CD14-positive monocyte (primary cell): ENCODE measurements at regions not wholly inside any gene's neighbourhood (a gene's known extent, or its start where the extent isn't known, plus 50 kb on each side); places are given as distances from the start of the nearest gene placed in this dataset.

Experiments
- DNase-seq, 3 donors: peaks; one replicate each; pipeline ENCODE4 v3.0.0-alpha.2; 2011 to 2022
- H2AFZ ChIP-seq: 2 replicates; pipeline ENCODE4 v1.6.0; 2012; ENCODE audit warnings: mild to moderate bottlenecking, low read depth, low read length, inconsistent platforms; ENCODE audit not compliant: insufficient read depth, poor library complexity, severe bottlenecking
- H3K27ac ChIP-seq, 2 donors: 1 replicate in 1 of 2; 2 replicates in 1 of 2; pipeline ENCODE4 v1.5.1; 2012 to 2013; ENCODE audit warnings: low read length in 2 of 2, control low read depth in 1 of 2, inconsistent platforms in 1 of 2, low read depth in 1 of 2, mild to moderate bottlenecking in 1 of 2
- H3K27me3 ChIP-seq, 2 donors: one replicate each; pipeline versions ENCODE4 v1.6.0 to v1.6.1; 2011 to 2013; ENCODE audit warnings: low read length in 2 of 2; ENCODE audit not compliant: control insufficient read depth in 2 of 2, insufficient read depth in 2 of 2
- H3K36me3 ChIP-seq, 2 donors: replicated peaks in 1 of 2; 1 replicate in 1 of 2; 2 replicates in 1 of 2; pipeline versions ENCODE4 v1.5.1 to v1.6.1; 2012 to 2013; ENCODE audit warnings: low read length in 2 of 2, control low read depth in 1 of 2, inconsistent platforms in 1 of 2, mild to moderate bottlenecking in 1 of 2; ENCODE audit not compliant: insufficient read depth in 2 of 2, control insufficient read depth in 1 of 2
- H3K4me1 ChIP-seq, 2 donors: 1 replicate in 1 of 2; 2 replicates in 1 of 2; pipeline versions ENCODE4 v1.5.1 to v1.6.1; 2012 to 2013; ENCODE audit warnings: low read length in 2 of 2, control low read depth in 1 of 2, inconsistent platforms in 1 of 2, mild to moderate bottlenecking in 1 of 2, moderate library complexity in 1 of 2; ENCODE audit not compliant: insufficient read depth in 2 of 2, control insufficient read depth in 1 of 2
- H3K4me2 ChIP-seq: replicated peaks from 2 replicates; pipeline ENCODE3; 2012; ENCODE audit warnings: low read length, moderate library complexity, mild to moderate bottlenecking; ENCODE audit not compliant: poor library complexity, severe bottlenecking; ENCODE audit errors: extremely low read depth
- H3K4me3 ChIP-seq, 3 experiments: fragments of 200-600 bp in 1 of 3; sonication (generic) in 1 of 3; replicated peaks in 1 of 3; 1 replicate in 2 of 3; 2 replicates in 1 of 3; pipeline ENCODE4 v1.5.1; 2011 to 2013; ENCODE audit warnings: low read length in 3 of 3, mild to moderate bottlenecking in 3 of 3, control low read depth in 2 of 3, low read depth in 2 of 3, inconsistent platforms in 1 of 3, moderate library complexity in 1 of 3
- H3K79me2 ChIP-seq: 2 replicates; pipeline ENCODE4 v1.6.0; 2012; ENCODE audit warnings: mild to moderate bottlenecking, control low read depth, inconsistent platforms, low read length, moderate library complexity; ENCODE audit not compliant: insufficient read depth
- H3K9ac ChIP-seq: 2 replicates; pipeline ENCODE4 v1.6.0; 2017; ENCODE audit warnings: low read length, mild to moderate bottlenecking; ENCODE audit not compliant: insufficient read depth, poor library complexity, severe bottlenecking
- H3K9me3 ChIP-seq, 2 donors: replicated peaks in 1 of 2; 1 replicate in 1 of 2; 2 replicates in 1 of 2; pipeline versions ENCODE4 v1.5.1 to v1.6.1; 2012 to 2013; ENCODE audit warnings: low read length in 2 of 2, control low read depth in 1 of 2; ENCODE audit not compliant: control insufficient read depth in 1 of 2, insufficient read depth in 1 of 2
- H4K20me1 ChIP-seq: 2 replicates; pipeline ENCODE4 v1.6.0; 2012; ENCODE audit warnings: mild to moderate bottlenecking, low read length, control low read depth, moderate library complexity; ENCODE audit not compliant: insufficient read depth
- H3K27ac Mint-ChIP-seq, 7 donors: one replicate each; pipeline ENCODE4 v1.8.0; 2020; ENCODE audit warnings: mild to moderate bottlenecking in 7 of 7, mixed read lengths in 7 of 7, moderate library complexity in 6 of 7, inconsistent platforms in 2 of 7
- H3K27me3 Mint-ChIP-seq, 3 donors: one replicate each; pipeline ENCODE4 v1.8.0; 2021 to 2022; ENCODE audit warnings: low read depth in 3 of 3, mild to moderate bottlenecking in 3 of 3, mixed read lengths in 3 of 3, moderate library complexity in 3 of 3, inconsistent platforms in 1 of 3
- H3K36me3 Mint-ChIP-seq, 2 donors: one replicate each; pipeline ENCODE4 v1.8.0; 2020; ENCODE audit warnings: mixed read lengths in 2 of 2, inconsistent platforms in 1 of 2, mild to moderate bottlenecking in 1 of 2
- H3K4me1 Mint-ChIP-seq: one replicate; pipeline ENCODE4 v1.8.0; 2020; ENCODE audit warnings: mild to moderate bottlenecking, mixed read lengths
- H3K4me3 Mint-ChIP-seq, 2 donors: one replicate each; pipeline ENCODE4 v1.8.0; 2020; ENCODE audit warnings: mild to moderate bottlenecking in 2 of 2, mixed read lengths in 2 of 2, moderate library complexity in 1 of 2
- H3K9me3 Mint-ChIP-seq, 7 donors: one replicate each; pipeline ENCODE4 v1.8.0; 2020 to 2022; ENCODE audit warnings: mixed read lengths in 7 of 7, mild to moderate bottlenecking in 6 of 7, moderate library complexity in 6 of 7, inconsistent platforms in 2 of 7
- WGBS: methylation state at CpG from one replicate; pipeline ENCODE4 v1.1.5; 2013; ENCODE audit warnings: missing lambda C conversion rate; ENCODE audit not compliant: insufficient coverage; 5-methylcytosine and 5-hydroxymethylcytosine counted together
- intact Hi-C, 2 donors: fragments of 100-400 bp; cut with micrococcal nuclease; formaldehyde crosslinking; loops; one replicate each; pipeline versions ENCODE4 v1.15.0 to v1.15.1; 2023
- TF ChIP-seq, protein P1 (sequence below): fragments of 200-600 bp; IDR thresholded peaks from one replicate; pipeline ENCODE4 v1.8.0; 2022; ENCODE audit warnings: antibody characterized with exemption, mild to moderate bottlenecking

DNA sequence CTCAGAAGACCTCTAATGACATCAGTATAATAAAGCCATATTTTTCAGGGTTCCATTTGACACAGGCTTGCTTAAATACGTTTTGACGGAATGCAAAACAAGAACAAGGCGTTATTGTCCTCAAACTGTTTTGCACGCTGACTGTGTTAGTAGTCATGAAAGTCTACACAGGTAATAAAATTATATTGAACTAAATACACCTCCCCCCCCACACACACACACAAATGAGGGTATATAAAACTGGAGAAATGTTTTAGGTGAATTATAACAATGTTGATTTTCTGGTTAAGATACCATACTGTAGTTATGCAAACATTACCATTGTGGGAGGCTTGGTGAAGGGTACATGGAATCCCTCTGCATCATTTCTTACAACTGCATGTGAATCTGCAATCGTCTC is 257.1 kb upstream of the ARRDC4 start:
- TF ChIP-seq, protein P1, sequence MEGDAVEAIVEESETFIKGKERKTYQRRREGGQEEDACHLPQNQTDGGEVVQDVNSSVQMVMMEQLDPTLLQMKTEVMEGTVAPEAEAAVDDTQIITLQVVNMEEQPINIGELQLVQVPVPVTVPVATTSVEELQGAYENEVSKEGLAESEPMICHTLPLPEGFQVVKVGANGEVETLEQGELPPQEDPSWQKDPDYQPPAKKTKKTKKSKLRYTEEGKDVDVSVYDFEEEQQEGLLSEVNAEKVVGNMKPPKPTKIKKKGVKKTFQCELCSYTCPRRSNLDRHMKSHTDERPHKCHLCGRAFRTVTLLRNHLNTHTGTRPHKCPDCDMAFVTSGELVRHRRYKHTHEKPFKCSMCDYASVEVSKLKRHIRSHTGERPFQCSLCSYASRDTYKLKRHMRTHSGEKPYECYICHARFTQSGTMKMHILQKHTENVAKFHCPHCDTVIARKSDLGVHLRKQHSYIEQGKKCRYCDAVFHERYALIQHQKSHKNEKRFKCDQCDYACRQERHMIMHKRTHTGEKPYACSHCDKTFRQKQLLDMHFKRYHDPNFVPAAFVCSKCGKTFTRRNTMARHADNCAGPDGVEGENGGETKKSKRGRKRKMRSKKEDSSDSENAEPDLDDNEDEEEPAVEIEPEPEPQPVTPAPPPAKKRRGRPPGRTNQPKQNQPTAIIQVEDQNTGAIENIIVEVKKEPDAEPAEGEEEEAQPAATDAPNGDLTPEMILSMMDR = no peak
- H3K9me3 Mint-ChIP-seq = peaks cover 0 to 9% (median 3%) of the 10 kb centered on the region in 7 donors
- no peaks in the 10 kb centered on the region for H3K4me1 ChIP-seq
- no peaks in the 10 kb centered on the region for H3K79me2 ChIP-seq
- DNase-seq = no peak
- no peaks in the 10 kb centered on the region for H3K9me3 ChIP-seq
- no peak overlapping the region for H3K27ac Mint-ChIP-seq
- H3K27me3 Mint-ChIP-seq = peaks cover 0 to 1% (median 0%) of the 10 kb centered on the region in 3 donors
- 83% methylated on average over 1 of the region's 5 CpGs for WGBS
- no peak overlapping the region for H3K9ac ChIP-seq
- H3K36me3 Mint-ChIP-seq = no peaks in the 10 kb centered on the region
- no peak overlapping the region for H2AFZ ChIP-seq
- no peaks in the 10 kb centered on the region for H3K27me3 ChIP-seq
- H4K20me1 ChIP-seq = no peaks in the 10 kb centered on the region
- H3K4me1 Mint-ChIP-seq = no peaks in the 10 kb centered on the region
- intact Hi-C loops = no loop called here
- no peak overlapping the region for H3K4me3 ChIP-seq
- no peaks in the 10 kb centered on the region for H3K36me3 ChIP-seq
- H3K4me2 ChIP-seq = no peak overlapping the region
- H3K4me3 Mint-ChIP-seq = no peak overlapping the region
- no peak overlapping the region for H3K27ac ChIP-seq

DNA sequence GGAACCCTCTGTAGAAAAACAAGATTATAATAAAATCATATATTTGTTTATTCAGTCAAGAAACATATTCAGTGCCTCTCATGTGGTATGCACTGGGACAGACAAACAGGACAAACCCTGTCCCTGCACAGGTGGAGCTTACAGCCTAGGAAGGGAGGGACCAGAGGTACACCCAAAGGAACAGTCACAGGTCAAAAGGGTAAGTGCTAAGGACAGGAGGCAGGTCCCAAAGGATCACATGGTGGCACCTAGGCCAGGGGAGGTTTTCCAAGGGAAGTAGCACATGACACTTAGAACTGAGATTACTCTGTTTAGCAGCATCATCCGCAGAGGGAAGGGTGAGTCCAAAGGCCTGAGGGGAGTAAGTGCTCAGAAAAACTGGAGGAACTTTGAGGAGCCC is 254.4 kb upstream of the ARRDC4 start:
- Histone ChIP-seq H3K4me1 (no peaks in the 10 kb centered on the region), H3K4me2 (no peak overlapping the region), H3K27me3 (no peaks in the 10 kb centered on the region), H3K27ac (no peak overlapping the region), H4K20me1 (no peaks in the 10 kb centered on the region), H3K9me3 (no peaks in the 10 kb centered on the region), H2AFZ (no peak overlapping the region), H3K36me3 (no peaks in the 10 kb centered on the region), H3K9ac (no peak overlapping the region), H3K4me3 (no peak overlapping the region), H3K79me2 (no peaks in the 10 kb centered on the region)
- Mint-ChIP-seq H3K27me3 (peaks cover 0 to 4% (median 0%) of the 10 kb centered on the region in 3 donors), H3K4me1 (no peaks in the 10 kb centered on the region), H3K4me3 (no peak overlapping the region), H3K27ac (no peak overlapping the region), H3K9me3 (peaks cover 2 to 7% (median 6%) of the 10 kb centered on the region in 7 donors), H3K36me3 (no peaks in the 10 kb centered on the region)
- WGBS = 93% methylated on average over 1 of the region's 1 CpG
- intact Hi-C loops = no loop called here
- DNase-seq = no peak
- TF ChIP-seq, protein P1 = no peak
